ENCODE measurements at regions not wholly inside any gene's neighbourhood (a gene's known extent, or its start where the extent isn't known, plus 50 kb on each side); places are given as distances from the start of the nearest gene placed in this dataset.
"Not testable (repeated sequence)": the region's sequence is repeated elsewhere in the genome, so short reads cannot be mapped to it uniquely, and the experiment has no call there.

- no peak for DNase-seq
These were observed 133.0 kb downstream of the BRD1 start for GRCh38 chr22:49694462-49695260.

- DNase-seq, result no peak
These were observed 133.8 kb downstream of the BRD1 start for GRCh38 chr22:49693848-49694247.

- no peak for DNase-seq
These were observed 134.3 kb downstream of the BRD1 start for GRCh38 chr22:49693416-49693815.

GRCh38 chr22:49692499-49693225 is 135.0 kb downstream of the BRD1 start:
- DNase-seq, result no peak

DNA sequence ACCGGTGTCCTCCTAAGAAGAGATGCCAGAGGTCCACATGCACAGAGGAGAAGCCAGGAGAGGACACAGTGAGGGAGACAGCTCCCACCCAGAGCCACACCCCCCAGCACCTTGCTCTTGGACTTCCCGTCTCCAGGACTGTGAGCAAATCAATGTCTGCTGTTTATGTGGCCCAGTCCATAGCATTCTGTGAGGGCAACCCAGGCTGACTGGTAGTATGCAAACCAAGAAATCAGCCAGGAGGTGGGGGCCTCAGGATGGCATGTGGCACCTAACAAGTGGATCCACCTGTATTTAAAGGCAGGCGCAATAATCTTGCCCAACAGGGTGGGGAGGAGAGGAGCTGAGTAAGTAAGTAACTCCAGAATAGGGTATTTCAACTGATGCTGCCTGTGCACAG is 136.4 kb downstream of the BRD1 start:
- DNase-seq, result no peak

- DNase-seq, result no peak
These were observed 137.2 kb downstream of the BRD1 start for GRCh38 chr22:49690454-49690853.

GRCh38 chr22:49689858-49690257 is 137.8 kb downstream of the BRD1 start:
- no peak for DNase-seq

- DNase-seq, result no peak
These were observed 138.4 kb downstream of the BRD1 start for GRCh38 chr22:49689255-49689770.

DNA sequence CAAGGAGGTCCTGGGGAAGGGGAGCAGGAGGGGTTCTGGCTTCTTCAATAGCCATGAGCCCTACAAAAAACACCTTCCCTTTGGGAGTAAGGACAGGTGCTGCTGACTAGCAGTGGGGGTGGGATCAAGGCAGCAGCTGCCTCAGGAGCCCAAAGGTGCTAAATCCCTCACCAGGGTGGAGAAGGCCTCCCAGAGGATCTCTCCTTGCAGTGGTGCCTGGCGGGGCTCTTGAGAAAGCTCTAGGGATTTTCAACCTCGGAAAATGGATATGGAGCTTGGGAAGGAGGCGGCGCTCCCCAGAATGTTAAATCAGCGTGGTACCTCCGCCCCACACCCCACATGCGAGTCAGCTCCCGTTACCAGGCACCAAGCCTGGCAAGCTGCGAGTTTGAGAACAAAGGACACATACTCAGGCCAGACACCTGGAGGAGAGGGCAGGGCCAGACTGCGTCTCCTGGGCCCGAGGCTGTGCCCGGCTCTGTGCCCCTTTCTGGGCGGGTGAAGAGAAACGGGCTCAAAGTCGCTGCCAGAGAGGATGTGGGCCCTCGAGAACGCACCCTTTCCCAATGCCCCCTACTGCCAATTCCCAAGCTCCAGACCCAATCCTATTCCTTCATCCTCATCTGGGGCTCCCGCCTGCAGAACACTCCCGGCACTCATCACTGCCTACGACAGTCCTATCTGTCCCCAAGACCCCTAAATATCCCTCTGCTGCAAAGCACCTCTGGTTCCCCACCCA is 139.0 kb downstream of the BRD1 start:
- no peak for DNase-seq

DNA sequence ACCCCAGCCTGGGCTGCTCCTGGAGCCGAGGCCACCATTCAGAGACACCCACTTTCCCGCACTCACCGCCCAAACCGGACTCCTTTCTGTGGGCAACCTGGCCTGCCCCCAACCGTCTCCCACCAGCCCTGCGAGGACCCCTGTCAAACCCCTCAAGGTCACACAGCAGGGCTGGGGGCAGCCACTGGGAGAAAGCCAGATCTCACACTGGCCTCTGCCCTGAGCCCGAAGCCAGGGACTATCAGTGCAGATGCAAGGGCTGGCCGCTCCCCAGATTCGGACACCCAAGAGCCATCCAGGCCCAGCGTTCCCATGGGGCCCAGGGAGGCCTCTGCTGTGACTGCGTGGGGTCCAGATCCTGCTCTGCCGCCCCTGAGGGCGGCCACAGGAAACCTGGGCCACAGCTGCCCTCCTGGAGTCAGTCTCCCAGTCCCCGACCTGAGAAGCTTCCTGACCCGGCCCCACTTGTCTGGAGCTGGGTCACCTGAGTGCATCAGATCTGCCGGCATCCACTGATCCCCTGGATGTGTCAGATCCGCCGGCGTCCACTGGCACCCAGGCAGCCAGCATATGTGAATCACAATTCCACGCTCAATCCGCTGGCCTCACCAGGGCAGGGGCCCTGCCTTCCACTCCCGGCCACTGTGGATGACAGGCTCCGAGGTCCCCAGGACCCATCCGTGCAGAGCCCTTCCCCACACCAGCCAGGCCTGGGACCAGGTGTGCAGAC is 139.7 kb downstream of the BRD1 start:
- no peak for DNase-seq

GRCh38 chr22:49687333-49687732 is 140.3 kb downstream of the BRD1 start:
- DNase-seq, result no peak

GRCh38 chr22:49686495-49687219 is 141.0 kb downstream of the BRD1 start:
- no peak for DNase-seq

GRCh38 chr22:49685686-49686085 is 142.0 kb downstream of the BRD1 start:
- no peak for DNase-seq

GRCh38 chr22:49685116-49685515 is 142.6 kb downstream of the BRD1 start:
- DNase-seq, result no peak

DNA sequence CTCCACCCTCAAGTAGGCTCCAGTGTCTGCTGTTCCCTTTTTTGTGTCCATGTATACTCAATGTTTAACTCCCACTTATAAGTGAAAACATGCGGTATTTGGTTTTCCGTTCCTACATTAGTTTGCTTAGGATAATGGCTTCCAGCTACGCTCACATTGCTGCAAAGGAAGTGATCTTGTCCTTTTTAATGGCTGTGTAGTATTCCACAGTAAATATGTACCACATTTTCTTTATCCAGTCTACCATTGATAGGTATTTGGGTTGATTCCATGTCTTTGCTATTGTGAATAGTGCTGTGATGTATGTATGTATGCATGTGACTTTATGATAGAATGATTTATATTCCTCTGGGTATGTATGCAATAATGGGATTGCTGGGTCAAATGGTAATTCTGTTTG is 144.6 kb downstream of the BRD1 start:
- DNase-seq, result no peak

DNA sequence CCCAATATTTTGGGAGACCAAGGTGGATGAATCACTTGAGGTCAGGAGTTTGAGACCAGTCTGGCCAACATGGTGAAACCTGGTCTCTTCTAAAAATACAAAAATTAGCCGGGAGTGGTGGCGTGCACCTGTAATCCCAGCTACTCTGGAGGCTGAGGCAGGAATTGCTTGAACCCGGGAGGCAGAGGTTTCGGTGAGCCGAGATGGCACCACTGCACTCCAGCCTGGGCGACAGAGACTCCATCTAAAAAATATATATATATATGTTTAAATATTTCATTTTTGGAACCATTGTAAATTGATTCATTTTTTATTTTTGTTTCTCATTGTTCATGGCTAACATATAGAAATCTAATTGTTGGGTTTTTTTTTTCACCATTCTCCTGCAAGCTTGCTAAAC is 146.9 kb downstream of the BRD1 start:
- DNase-seq, result not testable (repeated sequence)

- no peak for DNase-seq
These were observed 148.9 kb downstream of the BRD1 start for GRCh38 chr22:49678842-49679170.

DNA sequence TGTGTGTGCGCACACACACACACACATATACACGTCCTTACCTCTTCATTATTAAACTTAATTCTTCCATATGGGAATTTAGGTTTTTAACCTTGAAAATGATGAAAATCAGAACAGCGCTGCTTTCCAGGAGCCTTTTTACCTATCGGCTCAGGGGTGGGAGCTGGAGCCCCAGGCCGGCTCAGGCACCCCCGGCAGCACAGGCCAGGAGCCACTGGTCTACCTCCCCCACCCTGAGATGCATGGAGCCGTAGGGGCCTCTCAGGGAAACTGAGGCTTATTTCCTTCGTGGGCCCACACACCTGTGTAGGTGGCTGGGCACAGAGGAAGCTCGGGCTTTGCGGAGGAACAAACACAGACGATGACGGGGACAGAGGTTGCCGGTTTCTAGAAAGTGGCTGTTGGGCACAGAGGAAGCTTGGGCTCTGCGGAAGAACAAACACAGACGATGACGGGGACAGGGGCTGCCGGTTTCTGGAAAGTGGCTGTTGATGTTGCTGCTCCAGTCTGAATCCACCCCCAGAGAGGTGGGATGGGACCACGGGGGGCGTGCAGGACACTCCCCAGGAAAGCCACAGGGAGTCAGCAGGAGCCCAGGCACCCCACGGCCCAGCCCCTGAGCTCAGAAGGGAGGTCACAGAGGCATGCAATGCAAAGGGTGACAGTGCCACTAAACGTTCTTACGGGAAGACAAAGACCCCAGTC is 149.4 kb downstream of the BRD1 start:
- DNase-seq, result no peak

DNA sequence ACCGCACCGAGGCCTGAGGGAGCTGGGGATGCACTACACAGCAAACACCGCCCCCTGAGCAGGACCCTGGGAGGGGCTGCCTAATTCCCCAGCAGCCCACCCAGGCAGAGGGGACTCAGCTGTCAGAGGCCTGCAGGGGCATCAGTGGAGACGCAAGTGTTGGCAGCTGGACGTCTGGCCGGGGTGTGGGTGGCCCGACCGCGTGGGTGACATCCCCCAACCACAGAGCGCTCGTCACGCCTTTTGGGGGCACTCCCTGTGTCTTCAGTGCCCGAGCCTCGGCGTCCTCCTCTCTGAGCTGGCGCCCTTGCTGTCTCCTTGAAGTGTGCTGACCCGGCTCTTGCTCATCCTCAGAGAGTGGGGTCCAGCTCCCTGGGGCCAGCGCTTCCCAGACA is 150.2 kb downstream of the BRD1 start:
- DNase-seq, result no peak

- no peak for DNase-seq
These were observed 150.7 kb downstream of the BRD1 start for GRCh38 chr22:49676783-49677494.

DNA sequence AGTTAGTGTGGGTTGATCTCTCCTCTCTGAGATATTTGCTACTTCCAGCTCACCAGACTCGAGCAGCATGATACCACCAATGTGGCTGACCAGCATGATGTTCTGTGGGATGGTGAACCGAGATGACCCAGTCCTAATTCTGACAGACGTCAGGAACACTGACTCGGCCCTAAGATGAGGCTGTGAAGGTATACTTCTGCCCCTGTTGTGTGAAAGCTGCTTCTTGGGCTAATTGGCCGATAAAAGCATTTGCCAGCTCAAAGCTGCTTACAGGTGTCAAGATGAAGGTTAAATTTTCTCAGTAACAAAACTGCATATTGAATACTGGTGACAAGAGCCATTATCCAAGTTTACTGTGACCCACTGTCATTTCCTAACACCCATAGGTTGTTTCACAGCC is 151.4 kb downstream of the BRD1 start:
- DNase-seq, result no peak
